T-helper 17 cell (primary cell): ENCODE measurements at regions not wholly inside any gene's neighbourhood (a gene's known extent, or its start where the extent isn't known, plus 50 kb on each side); places are given as distances from the start of the nearest gene placed in this dataset.
"Not testable (repeated sequence)": the region's sequence is repeated elsewhere in the genome, so short reads cannot be mapped to it uniquely, and the experiment has no call there.

Source experiments
- ATAC-seq: fragments of 150-1000 bp; cut with Tn5 transposase; 2 replicates; pipeline ENCODE4 v1.10.0; 2021; ENCODE audit warnings: mild to moderate bottlenecking, moderate library complexity
- DNase-seq, 3 donors: peaks; one replicate each; pipeline versions ENCODE4 v3.0.0 to v3.0.0-alpha.2; 2020 to 2021
- H3K9me3 ChIP-seq: one replicate; pipeline ENCODE4 v1.7.0; 2013; ENCODE audit warnings: low read length, mild to moderate bottlenecking; ENCODE audit not compliant: control insufficient read depth, poor library complexity, severe bottlenecking
- H3K27ac Mint-ChIP-seq: one replicate; pipeline ENCODE4 v1.8.0; 2022; ENCODE audit warnings: mild to moderate bottlenecking, moderate library complexity, mixed read lengths
- H3K27me3 Mint-ChIP-seq: one replicate; pipeline ENCODE4 v1.8.0; 2022; ENCODE audit warnings: mixed read lengths
- H3K36me3 Mint-ChIP-seq: one replicate; pipeline ENCODE4 v1.8.0; 2022; ENCODE audit warnings: low read depth, mixed read lengths
- H3K4me1 Mint-ChIP-seq: one replicate; pipeline ENCODE4 v1.8.0; 2022; ENCODE audit warnings: mild to moderate bottlenecking, mixed read lengths
- H3K4me3 Mint-ChIP-seq: one replicate; pipeline ENCODE4 v1.8.0; 2022; ENCODE audit warnings: mild to moderate bottlenecking, moderate library complexity, mixed read lengths

DNA sequence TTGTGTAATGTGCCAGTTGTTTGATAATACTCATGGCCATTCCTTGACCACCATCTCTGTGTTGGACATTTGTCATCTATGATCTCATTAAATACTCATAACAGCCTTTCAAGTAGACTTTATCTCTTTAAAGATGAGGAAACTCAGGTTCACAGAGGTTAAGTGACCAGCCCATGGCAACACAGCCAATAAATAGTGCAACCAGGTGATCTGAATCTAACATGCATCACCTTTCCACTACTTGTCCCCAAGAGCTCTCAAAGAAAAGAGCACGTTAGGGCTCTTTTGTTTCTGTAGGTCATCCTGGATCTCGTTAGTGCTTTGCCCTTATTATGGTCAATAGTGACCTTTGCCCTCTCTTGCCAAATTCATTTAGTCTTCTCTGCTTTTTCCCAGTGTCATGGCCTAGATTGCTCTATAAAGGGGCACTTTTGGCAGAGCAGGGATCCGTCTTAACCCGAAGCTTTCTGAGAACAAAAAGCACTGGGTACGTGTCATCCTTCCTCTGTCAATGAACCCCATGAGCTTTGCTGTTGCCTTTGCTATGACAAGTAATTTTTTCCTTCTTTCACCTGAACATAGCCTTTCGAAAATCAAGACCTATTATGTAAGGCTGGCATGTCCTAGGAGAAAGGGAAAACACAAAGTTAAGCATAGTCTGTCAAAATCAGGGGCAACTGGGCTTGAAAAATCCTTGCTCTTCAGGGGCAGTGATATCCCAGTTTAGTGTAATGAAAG is 88.0 kb upstream of the PLXNA2 start:
- Mint-ChIP-seq H3K4me1 (no peaks in the 10 kb centered on the region), H3K36me3 (no peaks in the 10 kb centered on the region), H3K27ac (no peak overlapping the region), H3K27me3 (peaks cover 61% of the 10 kb centered on the region), H3K4me3 (no peak overlapping the region)
- ATAC-seq (no peak), DNase-seq (no peak)
- no peaks in the 10 kb centered on the region for H3K9me3 ChIP-seq

DNA sequence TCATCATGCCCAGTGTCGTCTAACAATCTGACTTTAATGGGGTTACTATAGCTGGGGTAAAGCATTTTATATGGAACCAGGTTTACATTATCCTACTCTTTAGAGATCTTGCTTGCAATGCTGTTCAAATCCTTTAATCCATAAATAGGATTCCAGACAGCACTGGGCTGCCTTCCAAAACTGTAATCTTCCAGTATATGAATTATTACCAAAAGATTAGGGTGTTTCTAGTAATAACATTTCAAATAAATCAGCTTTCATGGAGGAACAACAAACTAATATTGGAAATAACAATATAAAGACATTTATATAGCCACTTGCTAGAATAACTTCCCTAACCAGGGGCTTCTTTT is 88.6 kb upstream of the PLXNA2 start:
- DNase-seq (no peak), ATAC-seq (no peak)
- Mint-ChIP-seq H3K36me3 (no peaks in the 10 kb centered on the region), H3K27ac (no peak overlapping the region), H3K4me1 (no peaks in the 10 kb centered on the region), H3K27me3 (peaks cover 65% of the 10 kb centered on the region), H3K4me3 (no peak overlapping the region)
- no peaks in the 10 kb centered on the region for H3K9me3 ChIP-seq

DNA sequence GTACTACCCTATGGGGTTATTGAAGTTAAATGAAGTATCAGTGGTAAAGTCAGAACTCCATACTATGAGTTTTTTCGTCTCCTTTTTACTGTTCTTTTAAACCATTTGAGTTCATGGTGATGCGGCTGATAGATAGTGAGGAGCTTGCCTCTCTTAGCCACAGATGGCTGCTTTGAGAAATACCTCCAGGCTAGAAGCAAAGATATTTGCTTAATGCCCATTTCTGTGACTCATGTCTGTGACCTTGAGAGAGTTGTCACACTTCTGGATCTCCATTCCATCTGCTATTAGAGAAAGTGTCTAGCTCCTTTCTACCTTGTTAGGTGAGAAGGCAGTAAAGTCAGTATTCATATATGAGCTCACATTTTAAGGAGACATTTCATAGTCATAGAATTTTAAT is 89.5 kb upstream of the PLXNA2 start:
- peaks cover 74% of the 10 kb centered on the region for H3K27me3 Mint-ChIP-seq
- H3K27ac Mint-ChIP-seq = no peak overlapping the region
- DNase-seq (no peak), ATAC-seq (no peak)
- H3K9me3 ChIP-seq = no peaks in the 10 kb centered on the region
- no peaks in the 10 kb centered on the region for H3K4me1 Mint-ChIP-seq
- H3K4me3 Mint-ChIP-seq = no peak overlapping the region
- H3K36me3 Mint-ChIP-seq = no peaks in the 10 kb centered on the region

DNA sequence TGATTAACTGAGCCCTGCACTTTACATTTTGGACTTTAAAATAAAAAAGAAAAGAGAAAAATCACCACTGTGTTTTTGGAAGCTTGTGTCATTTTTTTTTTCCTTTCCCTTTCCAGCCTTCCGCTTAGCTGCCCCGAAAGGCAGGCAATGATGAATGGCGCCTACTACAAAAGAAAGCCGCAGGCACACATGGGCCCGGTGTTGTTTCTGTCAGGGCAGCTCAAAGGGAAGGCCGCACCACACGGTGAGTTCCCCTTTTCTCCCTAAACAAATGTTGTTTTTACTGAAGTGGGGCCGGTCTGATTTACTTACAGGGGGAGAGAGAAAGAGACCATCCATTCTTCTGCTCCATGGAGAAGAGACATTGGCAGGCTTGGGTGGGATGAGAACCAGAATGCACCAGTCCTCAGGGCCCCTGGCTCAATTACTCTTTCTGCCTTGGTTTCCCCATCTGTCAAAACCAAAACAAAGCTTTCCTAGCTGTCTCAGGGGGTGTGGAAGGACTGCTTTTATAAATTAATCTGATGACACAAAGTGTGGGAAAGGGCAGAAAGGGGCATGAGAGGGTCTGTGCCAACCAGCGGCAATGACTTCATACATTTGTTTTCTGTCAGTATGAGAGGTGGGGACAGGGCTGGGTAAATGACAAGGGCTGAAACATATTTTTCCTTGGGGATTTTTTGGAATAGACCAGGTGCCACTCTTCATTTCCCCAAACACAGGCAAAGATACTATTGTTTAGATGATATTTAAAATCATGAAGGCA is 91.4 kb upstream of the PLXNA2 start:
- Mint-ChIP-seq H3K4me1 (no peaks in the 10 kb centered on the region), H3K27me3 (peaks cover 78% of the 10 kb centered on the region), H3K4me3 (no peak overlapping the region), H3K27ac (no peak overlapping the region), H3K36me3 (no peaks in the 10 kb centered on the region)
- H3K9me3 ChIP-seq = no peaks in the 10 kb centered on the region
- DNase-seq (no peak), ATAC-seq (no peak)

DNA sequence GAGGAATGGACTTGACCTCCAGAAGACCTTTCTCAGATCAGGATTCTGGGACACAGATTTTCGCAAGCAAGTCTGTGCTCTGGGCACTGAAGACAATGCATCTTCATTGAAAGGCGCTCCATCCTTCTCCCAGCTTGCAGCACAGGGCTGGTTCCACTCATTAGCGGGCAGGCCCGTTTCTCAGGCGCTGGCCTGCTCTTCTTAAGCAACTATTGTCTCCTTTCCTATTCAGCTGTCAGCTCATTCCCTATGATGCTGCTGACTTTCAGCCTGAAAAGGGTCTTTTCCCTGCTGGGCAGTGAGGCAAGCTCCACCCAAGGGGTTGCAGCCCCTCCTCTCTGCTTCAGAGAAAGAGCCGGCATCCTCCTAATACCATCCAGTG is 91.9 kb upstream of the PLXNA2 start:
- H3K9me3 ChIP-seq = no peaks in the 10 kb centered on the region
- no peak for ATAC-seq
- H3K4me3 Mint-ChIP-seq = no peak overlapping the region
- no peak overlapping the region for H3K27ac Mint-ChIP-seq
- H3K27me3 Mint-ChIP-seq = peaks cover 78% of the 10 kb centered on the region
- no peaks in the 10 kb centered on the region for H3K4me1 Mint-ChIP-seq
- no peaks in the 10 kb centered on the region for H3K36me3 Mint-ChIP-seq
- DNase-seq = no peak

DNA sequence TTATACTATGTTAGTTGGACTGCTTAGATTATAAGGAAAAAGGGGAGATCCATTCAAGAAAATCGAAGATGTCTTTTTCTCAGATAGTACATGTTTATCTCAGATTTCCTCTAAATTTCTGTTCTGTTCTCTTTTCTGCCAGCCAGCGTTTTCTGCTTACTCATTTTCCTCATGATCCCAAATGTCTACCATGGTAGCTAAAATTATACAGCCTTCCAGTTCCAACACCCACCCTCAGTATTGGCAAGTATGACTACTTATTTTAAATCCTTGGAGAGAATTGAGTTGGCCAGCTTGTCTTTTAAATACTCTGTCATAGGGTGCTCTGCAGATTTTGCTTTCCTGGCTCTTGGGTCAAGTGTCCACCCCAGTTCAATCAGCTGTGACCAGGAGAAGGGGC is 95.7 kb upstream of the PLXNA2 start:
- Mint-ChIP-seq H3K27ac (no peak overlapping the region), H3K36me3 (no peaks in the 10 kb centered on the region), H3K4me3 (no peak overlapping the region), H3K4me1 (peaks cover 3% of the 10 kb centered on the region), H3K27me3 (peaks cover 55% of the 10 kb centered on the region)
- ATAC-seq = no peak
- H3K9me3 ChIP-seq = no peaks in the 10 kb centered on the region
- no peak for DNase-seq

DNA sequence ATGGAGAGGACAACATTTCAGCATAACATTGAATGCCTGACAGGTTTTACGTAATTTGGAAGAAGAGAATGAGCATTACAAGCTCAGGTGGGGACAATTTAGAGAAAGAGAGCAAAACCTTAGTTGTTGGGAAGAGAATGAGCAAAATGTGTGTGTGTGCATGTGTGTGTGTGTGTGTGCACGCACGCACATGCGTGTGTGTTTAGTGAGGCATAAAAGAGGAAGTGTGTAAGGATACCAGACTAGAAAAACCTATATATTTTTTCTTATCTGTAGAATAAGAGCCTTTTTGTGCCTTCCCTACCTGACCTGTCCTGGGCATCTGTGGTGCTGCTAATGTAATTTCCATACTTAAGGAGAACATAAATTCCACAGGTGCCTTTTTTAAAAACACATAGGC is 99.0 kb upstream of the PLXNA2 start:
- ATAC-seq (no peak), DNase-seq (no peak)
- no peaks in the 10 kb centered on the region for H3K36me3 Mint-ChIP-seq
- peaks cover 30% of the 10 kb centered on the region for H3K27me3 Mint-ChIP-seq
- H3K4me3 Mint-ChIP-seq = no peak overlapping the region
- peaks cover 3% of the 10 kb centered on the region for H3K4me1 Mint-ChIP-seq
- no peak overlapping the region for H3K27ac Mint-ChIP-seq
- H3K9me3 ChIP-seq = no peaks in the 10 kb centered on the region

DNA sequence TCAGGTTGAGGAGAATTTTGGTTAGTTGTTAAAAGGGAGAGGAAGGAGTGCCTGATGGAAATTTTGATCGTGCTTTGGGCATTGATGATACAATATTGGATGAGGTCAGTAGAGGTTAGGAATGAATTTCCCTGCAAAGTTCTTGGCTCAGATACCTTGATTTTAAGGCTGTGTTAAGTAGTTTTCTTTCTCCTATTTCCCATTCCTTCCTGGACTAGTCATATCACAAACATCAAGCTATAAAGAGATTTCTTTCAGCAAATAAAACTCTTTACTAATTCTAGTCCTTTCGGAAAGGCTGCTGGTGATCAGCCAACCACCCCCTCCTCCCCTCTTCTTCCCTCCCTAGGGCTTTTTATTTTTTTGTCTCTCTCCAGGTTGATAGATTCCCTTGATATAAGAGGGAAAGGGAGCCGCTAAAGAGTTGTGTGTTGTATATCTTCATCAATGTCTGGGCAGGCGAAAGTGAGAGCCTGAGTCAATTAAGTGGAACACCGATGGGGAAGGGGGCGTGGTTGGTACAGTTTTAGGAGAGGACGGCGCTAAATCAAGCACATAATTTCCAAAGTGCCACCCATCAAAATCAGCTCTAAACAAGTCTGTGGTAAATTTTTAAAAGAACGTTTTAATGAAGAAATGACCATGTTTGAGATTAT is 100.1 kb upstream of the PLXNA2 start:
- H3K36me3 Mint-ChIP-seq = no peaks in the 10 kb centered on the region
- no peak overlapping the region for H3K4me3 Mint-ChIP-seq
- ATAC-seq (no peak), DNase-seq (no peak)
- H3K9me3 ChIP-seq = no peaks in the 10 kb centered on the region
- peaks cover 3% of the 10 kb centered on the region for H3K4me1 Mint-ChIP-seq
- no peak overlapping the region for H3K27ac Mint-ChIP-seq
- H3K27me3 Mint-ChIP-seq = peaks cover 30% of the 10 kb centered on the region

DNA sequence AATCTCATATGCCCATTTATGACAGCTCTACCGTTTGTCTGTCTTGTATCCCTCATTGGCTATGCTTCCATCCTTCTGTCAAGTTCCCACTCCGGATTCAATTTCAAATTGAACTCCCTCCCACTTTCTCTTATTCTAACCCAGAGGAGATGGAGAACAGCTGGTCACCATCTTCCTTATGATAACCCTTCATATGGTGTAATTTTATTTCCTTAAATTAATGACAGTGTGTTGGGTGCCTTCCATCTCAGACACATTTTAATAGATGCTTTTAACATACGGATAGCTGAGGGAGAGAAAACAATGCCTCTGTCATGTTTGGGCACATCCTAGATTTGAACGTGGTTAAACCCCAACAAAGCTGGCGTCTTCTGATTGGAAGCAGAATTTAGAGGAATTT is 103.0 kb upstream of the PLXNA2 start:
- Mint-ChIP-seq H3K27ac (no peak overlapping the region), H3K4me1 (peaks cover 3% of the 10 kb centered on the region), H3K27me3 (peaks cover 19% of the 10 kb centered on the region), H3K4me3 (no peak overlapping the region), H3K36me3 (no peaks in the 10 kb centered on the region)
- no peak for ATAC-seq
- no peak for DNase-seq
- no peaks in the 10 kb centered on the region for H3K9me3 ChIP-seq

DNA sequence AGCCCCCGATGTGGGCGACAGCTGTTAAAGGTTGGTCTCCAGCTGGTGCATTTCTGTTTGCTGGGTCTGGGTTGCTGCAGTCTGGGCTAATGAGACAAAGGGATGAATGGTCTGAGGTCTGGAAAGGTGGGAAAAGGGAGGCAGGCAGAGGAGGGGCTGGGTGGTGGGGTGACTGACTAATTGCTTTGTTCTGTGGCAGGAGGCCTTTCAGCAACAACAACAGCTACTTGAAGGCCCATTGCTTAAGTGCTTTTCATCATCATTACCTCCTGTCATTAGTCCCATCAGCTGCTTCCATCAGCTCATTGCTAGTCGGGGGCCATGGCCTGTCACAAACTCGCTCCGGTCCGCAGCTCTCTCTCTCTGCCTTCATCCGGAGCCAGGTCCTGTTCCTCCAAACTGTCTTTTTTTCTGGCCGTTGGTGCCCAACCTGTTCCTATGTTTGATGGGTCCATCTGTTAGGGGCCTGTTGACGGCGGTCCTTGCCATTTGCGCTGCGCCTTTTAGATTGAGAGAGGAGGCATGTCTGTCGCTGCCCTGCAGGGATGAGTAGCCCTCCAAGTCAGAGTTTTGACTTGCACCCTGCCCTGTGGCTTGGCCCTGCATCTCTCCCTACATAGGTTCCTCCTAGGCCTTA is 105.6 kb upstream of the PLXNA2 start:
- no peak overlapping the region for H3K27ac Mint-ChIP-seq
- H3K36me3 Mint-ChIP-seq = no peaks in the 10 kb centered on the region
- no peaks in the 10 kb centered on the region for H3K9me3 ChIP-seq
- peaks cover 10% of the 10 kb centered on the region for H3K27me3 Mint-ChIP-seq
- no peak overlapping the region for H3K4me3 Mint-ChIP-seq
- no peak for ATAC-seq
- no peaks in the 10 kb centered on the region for H3K4me1 Mint-ChIP-seq
- no peak for DNase-seq

DNA sequence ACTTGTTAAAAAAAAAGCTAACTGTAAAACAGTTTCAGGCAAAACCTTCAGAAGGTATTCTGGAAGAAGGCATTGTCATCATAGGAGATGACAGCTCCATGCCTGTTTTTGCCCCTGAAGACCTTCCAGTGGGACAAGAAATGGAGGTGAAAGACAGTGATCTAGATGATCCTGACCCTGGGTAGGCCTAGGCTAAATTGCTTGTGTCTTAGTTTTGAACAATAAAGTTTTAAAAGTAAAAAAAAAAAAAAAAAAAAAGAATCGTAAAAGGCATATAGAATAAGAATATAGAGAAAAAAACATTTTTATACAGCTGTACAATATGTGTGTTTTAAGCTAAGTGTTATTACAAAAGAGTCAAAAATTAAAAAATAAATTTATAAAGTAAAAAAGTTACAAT is 106.6 kb upstream of the PLXNA2 start:
- Mint-ChIP-seq H3K27ac (no peak overlapping the region), H3K36me3 (no peaks in the 10 kb centered on the region), H3K27me3 (peaks cover 10% of the 10 kb centered on the region), H3K4me3 (no peak overlapping the region), H3K4me1 (no peaks in the 10 kb centered on the region)
- no peak for DNase-seq
- no peaks in the 10 kb centered on the region for H3K9me3 ChIP-seq
- ATAC-seq = no peak

DNA sequence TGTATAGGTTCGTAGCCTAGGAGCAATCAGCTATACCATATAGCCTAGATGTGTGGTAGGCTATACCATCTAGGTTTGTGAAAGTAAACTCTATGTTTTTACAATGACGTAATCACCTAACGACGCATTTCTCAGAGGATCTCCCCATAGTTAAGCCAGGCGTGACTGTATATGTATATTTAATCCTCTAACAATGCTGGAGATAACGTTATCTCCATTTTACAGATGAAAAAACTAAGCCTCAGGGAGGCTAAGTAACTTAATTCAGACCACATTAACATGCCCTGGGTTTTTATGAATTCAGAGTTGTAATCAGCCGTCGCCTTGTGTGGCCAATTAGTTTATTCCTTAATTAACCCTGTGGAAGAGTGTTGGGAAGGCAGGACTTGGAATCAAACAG is 107.7 kb upstream of the PLXNA2 start:
- Mint-ChIP-seq H3K4me3 (no peak overlapping the region), H3K27me3 (peaks cover 10% of the 10 kb centered on the region), H3K36me3 (no peaks in the 10 kb centered on the region), H3K27ac (no peak overlapping the region), H3K4me1 (no peaks in the 10 kb centered on the region)
- DNase-seq (no peak), ATAC-seq (no peak)
- no peaks in the 10 kb centered on the region for H3K9me3 ChIP-seq

DNA sequence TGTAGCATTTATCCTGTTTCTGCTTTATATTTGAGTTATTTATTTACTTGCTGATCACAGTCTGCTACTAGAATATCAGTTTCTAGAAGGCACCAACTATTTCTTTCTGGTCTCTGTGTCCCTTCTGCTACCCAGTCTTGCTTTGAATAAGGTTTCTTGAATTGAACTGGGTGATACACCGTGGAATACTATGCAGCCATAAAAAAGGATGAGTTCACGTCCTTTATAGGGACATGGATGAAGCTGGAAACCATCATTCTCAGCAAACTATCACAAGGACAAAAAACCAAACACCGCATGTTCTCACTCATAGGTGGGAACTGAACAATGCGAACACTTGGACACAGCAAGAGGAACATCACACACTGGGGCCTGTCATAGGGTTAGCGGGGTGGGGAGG is 109.6 kb upstream of the PLXNA2 start:
- not testable (repeated sequence) for ATAC-seq, H3K4me1 Mint-ChIP-seq, H3K27me3 Mint-ChIP-seq, H3K9me3 ChIP-seq, DNase-seq, H3K27ac Mint-ChIP-seq, H3K36me3 Mint-ChIP-seq, H3K4me3 Mint-ChIP-seq
